Transverse colon (tissue), 4 donors: ENCODE measurements at regions not wholly inside any gene's neighbourhood (a gene's known extent, or its start where the extent isn't known, plus 50 kb on each side); places are given as distances from the start of the nearest gene placed in this dataset.

ENCODE experiments used
- DNase-seq: peaks from one replicate; pipeline ENCODE4 v3.0.0-alpha.2; 2019
- H3K27ac ChIP-seq, 4 donors: fragments of 200-600 bp; sonication (generic); 2 replicates each; pipeline ENCODE4 v1.5.1; 2016 to 2018; ENCODE audit warnings: inconsistent platforms in 4 of 4
- H3K27me3 ChIP-seq: fragments of 200-600 bp; sonication (generic); 2 replicates; pipeline ENCODE4 v1.5.1; 2017; ENCODE audit warnings: inconsistent platforms
- H3K36me3 ChIP-seq, 4 donors: fragments of 200-600 bp; sonication (generic); 2 replicates each; pipeline ENCODE4 v1.5.1; 2017 to 2019; ENCODE audit warnings: inconsistent platforms in 4 of 4
- H3K4me1 ChIP-seq, 4 donors: fragments of 200-600 bp; sonication (generic); 2 replicates each; pipeline ENCODE4 v1.5.1; 2017 to 2020; ENCODE audit warnings: inconsistent platforms in 4 of 4
- H3K4me3 ChIP-seq, 4 donors: fragments of 200-600 bp; sonication (generic); 1 replicate in 1 of 4; 2 replicates in 3 of 4; pipeline versions ENCODE4 v1.5.1 to v1.6.1; 2017 to 2019; ENCODE audit warnings: inconsistent platforms in 4 of 4
- H3K9me3 ChIP-seq, 2 donors: fragments of 200-600 bp; sonication (generic); 2 replicates each; pipeline ENCODE4 v1.5.1; 2017 to 2019; ENCODE audit warnings: inconsistent platforms in 2 of 2
- EP300 ChIP-seq: sonication (generic); formaldehyde crosslinking; IDR thresholded peaks from one replicate; pipeline ENCODE4 v1.6.1; 2017; ENCODE audit warnings: antibody characterized with exemption, low read depth
- POLR2A ChIP-seq: fragments of 450-650 bp; IDR thresholded peaks from one replicate; pipeline ENCODE4 v1.6.1; 2016; ENCODE audit warnings: antibody characterized with exemption, mild to moderate bottlenecking, moderate library complexity
- POLR2AphosphoS5 ChIP-seq, 3 donors: sonication (generic); formaldehyde crosslinking; IDR thresholded peaks; one replicate each; pipeline ENCODE4 v1.6.1; 2016; ENCODE audit warnings: antibody characterized with exemption in 3 of 3
- WGBS, 2 donors: methylation state at CpG; one replicate each; pipeline ENCODE4 v1.1.5; 2018; ENCODE audit warnings: low coverage in 1 of 2; 5-methylcytosine and 5-hydroxymethylcytosine counted together
- in situ Hi-C, 4 donors: fragments of 200-750 bp; cut with MboI; loops; one replicate each; pipeline versions ENCODE4 v1.15.0 to v1.15.1; 2017; ENCODE audit warnings: low sequenced_read_pairs in 3 of 4, low pct_ligation_motif_present in 1 of 4, low pct_unique_long_range_greater_than_20kb in 1 of 4
- intact Hi-C: fragments of 100-400 bp; cut with DNase I; formaldehyde crosslinking; loops from one replicate; pipeline ENCODE4 v1.15.1; 2023; ENCODE audit warnings: low total_unique reads
- TF ChIP-seq, protein P1 (sequence below), 5 experiments: fragments of 200-600 bp in 3 of 5; fragments of 450-650 bp in 2 of 5; sonication (generic) in 3 of 5; IDR thresholded peaks; 1 replicate in 2 of 5; 2 replicates in 3 of 5; pipeline ENCODE4 v1.5.1; 2016 to 2017; ENCODE audit warnings: antibody characterized with exemption in 5 of 5, inconsistent platforms in 3 of 5, mild to moderate bottlenecking in 2 of 5, moderate library complexity in 1 of 5

DNA sequence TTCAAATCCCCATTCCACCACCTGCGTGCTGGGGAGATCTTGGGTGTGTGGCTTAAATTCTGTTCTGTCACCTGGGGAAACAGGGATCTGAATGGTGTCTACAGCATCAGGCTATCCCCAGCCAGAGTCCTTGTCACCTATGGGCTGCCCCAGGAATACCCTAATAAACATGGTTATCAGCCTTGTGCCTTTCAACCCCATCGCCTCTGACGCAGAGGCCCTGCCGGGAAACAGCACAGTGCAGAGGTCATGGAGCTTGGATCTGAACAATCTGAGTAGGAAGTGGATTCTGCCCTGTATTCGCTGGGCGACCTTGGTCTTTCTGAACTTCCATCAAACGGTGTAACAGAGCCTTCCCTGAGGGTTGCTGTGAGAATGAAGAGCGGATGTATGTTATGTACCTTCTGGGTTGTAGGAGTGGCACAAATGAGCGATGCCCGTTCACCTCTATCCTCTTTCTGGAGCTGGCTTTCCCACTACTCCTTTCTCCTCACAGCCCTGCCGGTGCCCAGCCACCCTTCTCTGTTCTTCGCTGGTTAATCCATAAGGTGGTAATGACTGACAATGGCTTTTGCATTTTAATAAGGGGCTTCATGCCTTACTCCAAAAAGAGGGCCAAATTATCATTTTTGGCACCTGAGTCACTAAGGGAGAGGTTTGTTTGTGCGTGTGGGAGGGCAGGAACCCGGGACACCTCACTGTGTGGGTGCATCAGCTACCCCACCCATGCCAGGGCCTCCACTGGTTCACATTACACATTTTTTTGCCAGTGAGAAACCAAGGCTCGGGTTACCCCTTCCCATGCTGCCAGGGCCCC lies 256.5 kb downstream of the MYCN start:
- no peak overlapping the region for H3K27ac ChIP-seq
- no peak for DNase-seq
- H3K4me3 ChIP-seq, result no peak overlapping the region
- peaks cover 0 to 4% (median 2%) of the 10 kb centered on the region in 4 donors for H3K4me1 ChIP-seq
- H3K9me3 ChIP-seq, result no peaks in the 10 kb centered on the region
- 82 to 83% methylated on average over 1 to 15 of the region's 15 CpGs for WGBS, 2 donors
- H3K27me3 ChIP-seq, result no peaks in the 10 kb centered on the region
- TF ChIP-seq EP300, result no peak
- TF ChIP-seq, protein P1, sequence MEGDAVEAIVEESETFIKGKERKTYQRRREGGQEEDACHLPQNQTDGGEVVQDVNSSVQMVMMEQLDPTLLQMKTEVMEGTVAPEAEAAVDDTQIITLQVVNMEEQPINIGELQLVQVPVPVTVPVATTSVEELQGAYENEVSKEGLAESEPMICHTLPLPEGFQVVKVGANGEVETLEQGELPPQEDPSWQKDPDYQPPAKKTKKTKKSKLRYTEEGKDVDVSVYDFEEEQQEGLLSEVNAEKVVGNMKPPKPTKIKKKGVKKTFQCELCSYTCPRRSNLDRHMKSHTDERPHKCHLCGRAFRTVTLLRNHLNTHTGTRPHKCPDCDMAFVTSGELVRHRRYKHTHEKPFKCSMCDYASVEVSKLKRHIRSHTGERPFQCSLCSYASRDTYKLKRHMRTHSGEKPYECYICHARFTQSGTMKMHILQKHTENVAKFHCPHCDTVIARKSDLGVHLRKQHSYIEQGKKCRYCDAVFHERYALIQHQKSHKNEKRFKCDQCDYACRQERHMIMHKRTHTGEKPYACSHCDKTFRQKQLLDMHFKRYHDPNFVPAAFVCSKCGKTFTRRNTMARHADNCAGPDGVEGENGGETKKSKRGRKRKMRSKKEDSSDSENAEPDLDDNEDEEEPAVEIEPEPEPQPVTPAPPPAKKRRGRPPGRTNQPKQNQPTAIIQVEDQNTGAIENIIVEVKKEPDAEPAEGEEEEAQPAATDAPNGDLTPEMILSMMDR (IDR thresholded peaks at IDR 0.05), result no peak
- no peak for TF ChIP-seq POLR2AphosphoS5 (IDR thresholded peaks at IDR 0.05)
- TF ChIP-seq POLR2A, result no peak
- intact Hi-C loops, result no loop called here
- no peaks in the 10 kb centered on the region for H3K36me3 ChIP-seq
- in situ Hi-C loops, result no loop called here

DNA sequence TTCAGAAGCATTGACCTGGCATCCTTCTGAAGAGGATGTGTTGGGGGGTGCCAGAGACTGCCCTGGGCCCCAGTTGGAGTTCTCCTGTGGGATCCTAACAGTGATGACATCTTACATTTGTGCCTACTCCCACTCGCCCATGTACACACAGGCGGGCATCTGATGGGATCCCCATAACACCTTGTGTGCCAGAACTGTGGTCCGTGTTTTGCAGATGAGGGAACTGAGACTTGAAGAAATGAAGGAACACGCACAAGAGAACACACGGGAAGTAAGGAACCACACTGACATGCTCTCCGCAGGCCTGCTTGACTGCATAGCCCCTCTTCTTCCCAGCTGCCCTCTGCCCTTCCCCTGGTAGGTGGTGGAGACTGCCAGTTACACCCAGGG lies 255.3 kb downstream of the MYCN start:
- WGBS, 2 donors, result 86% methylated on average over 6 of the region's 6 CpGs; no CpG with 5 or more reads in 1 of the 2 donors

DNA sequence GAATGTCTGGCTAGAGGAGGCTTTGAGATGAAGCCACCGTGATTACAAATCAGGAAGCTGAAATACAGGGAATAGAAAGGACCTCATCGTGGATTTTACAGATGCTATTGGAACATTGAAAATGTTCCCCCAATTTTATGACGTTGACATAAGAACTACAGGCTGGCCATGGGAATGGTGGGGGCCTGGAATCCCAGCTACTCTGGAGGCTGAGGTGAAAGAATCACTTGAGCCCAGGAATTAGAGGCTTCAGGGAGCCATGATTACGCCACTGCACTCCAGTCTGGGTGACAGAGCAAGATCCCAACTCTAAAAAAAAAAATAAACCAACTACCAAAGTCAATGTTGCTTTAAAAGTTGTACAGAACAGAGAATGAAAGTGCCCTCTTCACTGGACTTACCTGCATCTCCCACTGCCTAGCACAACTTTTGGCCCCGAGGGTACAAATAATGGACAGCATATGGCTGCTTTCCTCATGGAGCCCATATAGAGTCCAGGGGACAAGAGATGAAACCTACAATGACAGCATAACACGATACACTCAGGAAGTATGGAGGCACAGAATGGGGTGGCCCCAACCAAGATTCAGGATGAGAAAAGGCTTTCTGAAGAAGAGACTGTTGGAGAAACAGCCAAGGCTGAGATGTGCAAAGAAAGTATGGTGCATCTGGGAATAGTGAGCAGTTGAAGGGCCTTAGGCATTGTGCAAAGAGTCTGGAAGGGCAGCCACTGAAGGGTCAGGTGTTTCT lies 254.8 kb downstream of the MYCN start:
- intact Hi-C loops (no loop called here), in situ Hi-C loops (no loop called here)
- WGBS, 2 donors, result 44 to 84% methylated on average over 2 to 6 of the region's 6 CpGs

More for the DNA sequence above, 255.3 kb downstream of the MYCN start:
- Histone ChIP-seq H3K27ac (no peak overlapping the region), H3K4me1 (no peaks in the 10 kb centered on the region), H3K4me3 (no peak overlapping the region), H3K9me3 (no peaks in the 10 kb centered on the region), H3K27me3 (no peaks in the 10 kb centered on the region), H3K36me3 (no peaks in the 10 kb centered on the region)
- intact Hi-C loops (no loop called here), in situ Hi-C loops (no loop called here)
- TF ChIP-seq POLR2AphosphoS5 (IDR thresholded peaks at IDR 0.05) (no peak), POLR2A (no peak), EP300 (no peak)
- TF ChIP-seq, protein P1 (IDR thresholded peaks at IDR 0.05), result no peak
- DNase-seq, result no peak

DNA sequence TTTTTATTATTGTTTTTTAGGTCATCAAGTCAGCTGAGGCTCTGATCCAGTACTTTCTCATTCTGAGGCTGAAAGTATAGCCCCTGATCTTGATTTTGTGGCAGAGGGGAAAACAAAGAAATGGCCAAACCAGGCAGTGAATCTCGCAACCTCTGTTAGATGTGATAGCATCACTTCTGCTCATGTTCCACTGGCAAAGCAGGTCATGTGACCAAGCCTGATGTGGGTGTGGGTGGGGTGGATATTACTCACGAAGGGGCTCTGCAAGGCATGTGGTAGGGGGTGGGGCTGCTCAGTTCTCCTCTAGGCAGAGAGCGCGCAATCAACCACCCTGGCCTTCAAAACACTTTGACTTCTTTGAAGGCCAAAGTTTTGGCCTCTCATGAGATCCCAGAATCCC lies 254.2 kb downstream of the MYCN start:
- Histone ChIP-seq H3K9me3 (no peaks in the 10 kb centered on the region), H3K4me3 (no peak overlapping the region), H3K36me3 (no peaks in the 10 kb centered on the region), H3K27me3 (no peaks in the 10 kb centered on the region), H3K4me1 (no peaks in the 10 kb centered on the region), H3K27ac (no peak overlapping the region)
- intact Hi-C loops (no loop called here), in situ Hi-C loops (no loop called here)
- TF ChIP-seq EP300, result no peak
- no peak for DNase-seq
- WGBS, 2 donors, result 83% methylated on average over 4 of the region's 4 CpGs; no CpG with 5 or more reads in 1 of the 2 donors

More for the DNA sequence above, 254.8 kb downstream of the MYCN start:
- Histone ChIP-seq H3K36me3 (no peaks in the 10 kb centered on the region), H3K27me3 (no peaks in the 10 kb centered on the region), H3K4me3 (no peak overlapping the region), H3K27ac (no peak overlapping the region), H3K4me1 (no peaks in the 10 kb centered on the region), H3K9me3 (no peaks in the 10 kb centered on the region)
- DNase-seq, result no peak
- TF ChIP-seq POLR2AphosphoS5 (IDR thresholded peaks at IDR 0.05) (no peak), EP300 (no peak), POLR2A (no peak)
- TF ChIP-seq, protein P1 (IDR thresholded peaks at IDR 0.05), result no peak
